ENCODE measurements at regions not wholly inside any gene's neighbourhood (a gene's known extent, or its start where the extent isn't known, plus 50 kb on each side); places are given as distances from the start of the nearest gene placed in this dataset.

DNA sequence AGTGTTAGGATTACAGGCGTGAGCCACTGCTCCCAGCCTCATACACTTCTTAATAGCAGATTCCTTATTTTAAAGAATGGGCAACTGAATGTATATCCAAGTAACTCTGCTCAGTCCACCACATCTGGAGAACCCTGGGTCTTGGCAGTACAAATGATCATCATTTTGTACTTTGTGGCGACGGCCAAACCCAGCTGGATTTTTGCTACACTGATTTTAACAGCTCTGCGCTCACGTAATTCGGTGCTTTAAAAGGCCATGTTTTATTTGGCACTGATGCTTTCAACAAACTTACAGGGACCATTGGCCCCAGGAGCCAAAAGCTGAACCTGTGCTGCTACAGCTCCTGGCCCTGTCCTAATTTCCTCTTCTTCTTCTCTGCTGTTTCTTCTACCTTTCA, 60.8 kb upstream of the PDE3B start:
- ATAC-seq (ENCODE audit: low read depth), result no peak
- Histone ChIP-seq H3K9me3 (ENCODE audit: severe bottlenecking) (no peaks in the 10 kb centered on the region), H3K27me3 (ENCODE audit: insufficient read depth, poor library complexity, severe bottlenecking) (no peaks in the 10 kb centered on the region), H3K36me3 (ENCODE audit: low read depth) (no peaks in the 10 kb centered on the region), H3K27ac (ENCODE audit: poor library complexity, severe bottlenecking) (no peak overlapping the region), H3K4me3 (ENCODE audit: severe bottlenecking) (no peak overlapping the region), H3K4me1 (ENCODE audit: insufficient read depth, poor library complexity, severe bottlenecking) (no peaks in the 10 kb centered on the region)
- no peak for DNase-seq (ENCODE audit: low spot score)
- TF ChIP-seq, protein P1, sequence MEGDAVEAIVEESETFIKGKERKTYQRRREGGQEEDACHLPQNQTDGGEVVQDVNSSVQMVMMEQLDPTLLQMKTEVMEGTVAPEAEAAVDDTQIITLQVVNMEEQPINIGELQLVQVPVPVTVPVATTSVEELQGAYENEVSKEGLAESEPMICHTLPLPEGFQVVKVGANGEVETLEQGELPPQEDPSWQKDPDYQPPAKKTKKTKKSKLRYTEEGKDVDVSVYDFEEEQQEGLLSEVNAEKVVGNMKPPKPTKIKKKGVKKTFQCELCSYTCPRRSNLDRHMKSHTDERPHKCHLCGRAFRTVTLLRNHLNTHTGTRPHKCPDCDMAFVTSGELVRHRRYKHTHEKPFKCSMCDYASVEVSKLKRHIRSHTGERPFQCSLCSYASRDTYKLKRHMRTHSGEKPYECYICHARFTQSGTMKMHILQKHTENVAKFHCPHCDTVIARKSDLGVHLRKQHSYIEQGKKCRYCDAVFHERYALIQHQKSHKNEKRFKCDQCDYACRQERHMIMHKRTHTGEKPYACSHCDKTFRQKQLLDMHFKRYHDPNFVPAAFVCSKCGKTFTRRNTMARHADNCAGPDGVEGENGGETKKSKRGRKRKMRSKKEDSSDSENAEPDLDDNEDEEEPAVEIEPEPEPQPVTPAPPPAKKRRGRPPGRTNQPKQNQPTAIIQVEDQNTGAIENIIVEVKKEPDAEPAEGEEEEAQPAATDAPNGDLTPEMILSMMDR (IDR thresholded peaks at IDR 0.05; ENCODE audit: poor library complexity, severe bottlenecking), result no peak

DNA sequence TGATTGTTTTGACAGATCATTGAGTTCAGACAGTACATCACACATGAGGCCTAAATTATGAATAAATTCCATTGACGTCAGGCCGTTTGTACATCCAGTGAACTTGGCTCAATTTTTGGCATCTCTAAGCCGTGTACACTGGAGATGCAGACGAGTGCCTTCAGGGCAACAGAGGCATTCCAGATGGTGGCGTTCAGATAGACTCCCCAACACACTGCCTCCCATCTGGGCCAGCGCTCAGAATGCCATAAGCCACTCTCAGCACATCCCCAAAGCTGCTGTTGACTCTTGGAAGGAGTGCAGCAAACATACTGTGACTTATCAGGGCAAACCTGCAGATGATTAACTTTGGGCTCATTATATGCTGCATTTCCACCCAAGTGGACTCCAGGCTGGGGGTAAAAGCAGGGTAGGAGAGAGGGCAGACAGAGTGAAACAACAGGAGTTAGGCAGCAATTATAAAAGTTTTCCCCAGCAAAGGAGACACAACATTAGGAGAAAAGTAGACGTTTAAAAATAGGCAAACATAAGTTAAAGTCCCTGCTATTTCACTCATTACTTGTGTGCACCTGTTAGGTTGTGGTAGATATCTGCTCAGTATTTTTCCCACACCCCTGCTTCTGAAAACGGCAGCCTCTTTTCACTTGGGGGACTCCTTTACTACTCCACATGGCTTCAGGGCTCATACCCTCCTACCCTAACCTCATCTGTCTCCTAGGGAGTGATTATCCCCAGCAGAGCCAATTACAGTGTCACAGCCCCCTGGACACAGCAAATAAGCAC, 60.2 kb upstream of the PDE3B start:
- H3K4me3 ChIP-seq (ENCODE audit: severe bottlenecking), result no peak overlapping the region
- H3K9me3 ChIP-seq (ENCODE audit: severe bottlenecking), result no peaks in the 10 kb centered on the region
- DNase-seq (ENCODE audit: low spot score), result no peak
- H3K27ac ChIP-seq (ENCODE audit: poor library complexity, severe bottlenecking), result no peak overlapping the region
- H3K36me3 ChIP-seq (ENCODE audit: low read depth), result no peaks in the 10 kb centered on the region
- no peaks in the 10 kb centered on the region for H3K27me3 ChIP-seq (ENCODE audit: insufficient read depth, poor library complexity, severe bottlenecking)
- no peaks in the 10 kb centered on the region for H3K4me1 ChIP-seq (ENCODE audit: insufficient read depth, poor library complexity, severe bottlenecking)
- TF ChIP-seq, protein P1 (IDR thresholded peaks at IDR 0.05; ENCODE audit: poor library complexity, severe bottlenecking), result no peak
- ATAC-seq (ENCODE audit: low read depth), result no peak

DNA sequence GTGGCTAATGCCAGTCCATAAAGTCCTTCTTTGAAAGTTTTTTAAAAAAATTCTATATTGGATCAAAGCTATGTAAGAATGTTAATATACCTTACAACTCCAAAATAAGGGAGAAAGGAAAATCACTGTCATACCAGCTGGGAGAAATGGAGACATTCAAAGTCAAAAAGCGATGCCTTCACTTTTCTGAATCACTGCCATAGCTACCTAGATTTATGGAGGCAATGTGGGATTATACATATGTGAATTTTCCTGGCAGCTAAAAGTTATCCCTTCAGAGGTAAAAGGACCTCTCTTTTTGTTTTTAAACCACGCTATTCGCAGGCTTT, 59.6 kb upstream of the PDE3B start:
- H3K4me3 ChIP-seq (ENCODE audit: severe bottlenecking), result no peak overlapping the region
- ATAC-seq (ENCODE audit: low read depth) (no peak), DNase-seq (ENCODE audit: low spot score) (no peak)
- no peaks in the 10 kb centered on the region for H3K27me3 ChIP-seq (ENCODE audit: insufficient read depth, poor library complexity, severe bottlenecking)
- H3K9me3 ChIP-seq (ENCODE audit: severe bottlenecking), result no peaks in the 10 kb centered on the region
- no peaks in the 10 kb centered on the region for H3K4me1 ChIP-seq (ENCODE audit: insufficient read depth, poor library complexity, severe bottlenecking)
- no peaks in the 10 kb centered on the region for H3K36me3 ChIP-seq (ENCODE audit: low read depth)
- TF ChIP-seq, protein P1 (IDR thresholded peaks at IDR 0.05; ENCODE audit: poor library complexity, severe bottlenecking), result no peak
- no peak overlapping the region for H3K27ac ChIP-seq (ENCODE audit: poor library complexity, severe bottlenecking)

DNA sequence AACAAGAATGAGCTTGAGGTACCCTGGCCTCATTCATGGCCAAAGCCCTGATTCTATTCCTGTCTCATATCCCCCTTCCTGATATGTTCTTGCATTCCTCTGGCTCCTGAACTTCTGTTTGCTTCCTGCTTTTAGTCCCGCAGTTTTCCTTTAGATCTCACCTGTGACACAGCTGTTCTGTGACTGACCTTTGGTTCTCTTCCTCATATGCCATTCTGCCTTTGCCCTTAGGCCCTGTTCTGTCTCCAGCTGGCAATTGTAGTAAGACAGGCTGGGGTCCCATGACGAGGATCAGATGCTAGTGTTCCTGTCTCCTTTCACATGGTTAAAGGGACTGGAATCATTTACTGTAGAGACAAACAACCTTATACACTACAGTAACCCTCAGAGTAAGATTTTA, 59.0 kb upstream of the PDE3B start:
- DNase-seq (ENCODE audit: low spot score), result no peak
- no peaks in the 10 kb centered on the region for H3K4me1 ChIP-seq (ENCODE audit: insufficient read depth, poor library complexity, severe bottlenecking)
- no peaks in the 10 kb centered on the region for H3K36me3 ChIP-seq (ENCODE audit: low read depth)
- H3K4me3 ChIP-seq (ENCODE audit: severe bottlenecking), result no peak overlapping the region
- no peak for ATAC-seq (ENCODE audit: low read depth)
- H3K27me3 ChIP-seq (ENCODE audit: insufficient read depth, poor library complexity, severe bottlenecking), result no peaks in the 10 kb centered on the region
- H3K27ac ChIP-seq (ENCODE audit: poor library complexity, severe bottlenecking), result no peak overlapping the region
- TF ChIP-seq, protein P1 (IDR thresholded peaks at IDR 0.05; ENCODE audit: poor library complexity, severe bottlenecking), result no peak
- no peaks in the 10 kb centered on the region for H3K9me3 ChIP-seq (ENCODE audit: severe bottlenecking)

DNA sequence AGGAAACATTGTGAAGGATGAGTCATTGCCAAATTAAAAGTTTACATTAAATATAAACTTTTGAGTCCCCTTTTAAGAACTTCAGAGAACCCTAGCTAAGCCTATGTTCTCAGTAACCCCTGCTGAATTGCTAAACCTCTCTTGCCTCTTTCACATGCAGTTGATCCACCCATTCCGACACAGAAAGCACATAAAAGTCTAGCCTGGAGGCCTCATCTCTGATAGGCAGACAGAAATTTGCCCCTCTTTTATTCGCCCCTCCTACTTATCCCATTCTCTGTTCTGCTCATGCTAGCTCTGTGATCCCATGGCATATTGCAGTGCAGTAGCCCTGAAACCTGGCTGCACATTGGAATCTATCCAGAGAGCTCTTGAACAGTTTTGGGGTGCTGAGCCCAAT, 58.2 kb upstream of the PDE3B start:
- H3K27me3 ChIP-seq (ENCODE audit: insufficient read depth, poor library complexity, severe bottlenecking), result no peaks in the 10 kb centered on the region
- H3K4me3 ChIP-seq (ENCODE audit: severe bottlenecking), result no peak overlapping the region
- ATAC-seq (ENCODE audit: low read depth), result no peak
- DNase-seq (ENCODE audit: low spot score), result no peak
- TF ChIP-seq, protein P1 (IDR thresholded peaks at IDR 0.05; ENCODE audit: poor library complexity, severe bottlenecking), result no peak
- H3K36me3 ChIP-seq (ENCODE audit: low read depth), result no peaks in the 10 kb centered on the region
- no peaks in the 10 kb centered on the region for H3K9me3 ChIP-seq (ENCODE audit: severe bottlenecking)
- H3K4me1 ChIP-seq (ENCODE audit: insufficient read depth, poor library complexity, severe bottlenecking), result no peaks in the 10 kb centered on the region
- no peak overlapping the region for H3K27ac ChIP-seq (ENCODE audit: poor library complexity, severe bottlenecking)

Measured in RWPE2 (cell line).